ENCODE measurements at regions not wholly inside any gene's neighbourhood (a gene's known extent, or its start where the extent isn't known, plus 50 kb on each side); places are given as distances from the start of the nearest gene placed in this dataset.
A peak's percentile ranks its signal among the peaks of the same experiment; 100 is the strongest.

DNA sequence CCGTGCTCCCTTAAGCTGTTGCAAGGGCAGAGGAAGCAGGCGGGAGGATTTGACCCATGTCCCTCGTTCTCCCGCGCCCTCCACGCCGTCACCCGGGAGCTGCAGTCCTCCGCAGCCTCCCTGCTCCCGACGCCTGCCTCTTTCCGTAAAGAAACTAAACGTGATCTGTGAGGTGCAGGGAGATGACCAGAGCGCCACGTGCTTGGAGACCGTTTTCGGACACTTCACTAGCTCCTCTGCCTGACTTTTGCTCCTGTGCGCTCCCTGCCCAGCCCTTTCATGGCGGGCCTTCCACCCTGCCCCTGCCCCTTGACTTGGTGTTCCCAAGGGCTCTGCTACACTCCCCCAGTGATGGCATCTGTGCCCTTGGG, 171.2 kb downstream of the LSM5 start:
- Histone ChIP-seq H3K27ac (peak overlapping the region in 1 of 8 donors; percentile 14), H3K9me3 (no peaks in the 10 kb centered on the region), H3K4me1 (peaks cover 0 to 9% (median 0%) of the 10 kb centered on the region in 6 donors), H3K27me3 (replicated peaks in 1 of 7) (peaks cover 0 to 30% (median 0%) of the 10 kb centered on the region in 7 donors), H3K4me3 (peak overlapping the region in 2 of 8 donors; percentile 16 to 17), H3K36me3 (no peaks in the 10 kb centered on the region)
- 41 to 65% (median 50%) methylated on average over 13 to 19 of the region's 19 CpGs for WGBS, 5 donors
- intact Hi-C loops (cut with DNase I; ENCODE audit: low total_unique reads) = no loop called here
- no peak for DNase-seq
- no peak for TF ChIP-seq POLR2A (IDR thresholded peaks at IDR 0.05)
- TF ChIP-seq, protein P1, sequence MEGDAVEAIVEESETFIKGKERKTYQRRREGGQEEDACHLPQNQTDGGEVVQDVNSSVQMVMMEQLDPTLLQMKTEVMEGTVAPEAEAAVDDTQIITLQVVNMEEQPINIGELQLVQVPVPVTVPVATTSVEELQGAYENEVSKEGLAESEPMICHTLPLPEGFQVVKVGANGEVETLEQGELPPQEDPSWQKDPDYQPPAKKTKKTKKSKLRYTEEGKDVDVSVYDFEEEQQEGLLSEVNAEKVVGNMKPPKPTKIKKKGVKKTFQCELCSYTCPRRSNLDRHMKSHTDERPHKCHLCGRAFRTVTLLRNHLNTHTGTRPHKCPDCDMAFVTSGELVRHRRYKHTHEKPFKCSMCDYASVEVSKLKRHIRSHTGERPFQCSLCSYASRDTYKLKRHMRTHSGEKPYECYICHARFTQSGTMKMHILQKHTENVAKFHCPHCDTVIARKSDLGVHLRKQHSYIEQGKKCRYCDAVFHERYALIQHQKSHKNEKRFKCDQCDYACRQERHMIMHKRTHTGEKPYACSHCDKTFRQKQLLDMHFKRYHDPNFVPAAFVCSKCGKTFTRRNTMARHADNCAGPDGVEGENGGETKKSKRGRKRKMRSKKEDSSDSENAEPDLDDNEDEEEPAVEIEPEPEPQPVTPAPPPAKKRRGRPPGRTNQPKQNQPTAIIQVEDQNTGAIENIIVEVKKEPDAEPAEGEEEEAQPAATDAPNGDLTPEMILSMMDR (IDR thresholded peaks at IDR 0.05 in 8 of 11, conservative IDR thresholded peaks at IDR 0.05 in 3 of 11) = no peak
- no peak for TF ChIP-seq POLR2AphosphoS5 (IDR thresholded peaks at IDR 0.05)

DNA sequence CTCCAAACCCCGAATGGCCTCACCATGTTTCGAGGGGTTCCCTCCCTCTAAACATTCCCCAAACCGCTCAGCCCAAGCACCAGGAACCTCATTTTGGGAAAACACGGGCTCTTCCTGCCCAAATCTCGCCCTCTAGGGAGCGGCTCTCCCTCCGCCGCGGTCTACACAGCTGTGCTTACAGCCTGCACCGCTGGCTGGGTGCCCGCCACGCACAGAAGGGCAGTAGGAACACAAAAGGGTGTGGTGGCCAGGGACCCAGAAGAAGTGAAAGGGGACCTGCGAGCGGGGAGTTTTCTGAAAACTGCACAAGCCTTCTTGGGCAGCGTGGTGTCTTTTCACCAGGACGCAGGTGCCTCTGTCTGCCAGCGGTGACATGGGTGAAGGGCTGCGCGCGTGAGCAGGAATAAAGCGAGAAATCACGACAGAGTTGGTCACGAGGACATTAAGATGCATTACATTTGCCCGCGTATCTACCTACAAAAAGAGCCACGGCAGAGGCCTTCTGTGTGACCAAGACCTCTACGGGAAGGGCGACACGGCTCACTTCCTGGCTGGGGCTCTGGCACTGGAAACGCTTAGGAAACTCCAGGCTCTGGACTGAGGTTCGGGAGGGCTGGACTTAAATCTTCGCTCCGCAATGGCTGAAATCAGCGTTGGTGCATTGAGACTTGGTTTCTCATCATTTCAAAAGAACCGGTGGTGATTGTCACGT, 171.7 kb downstream of the LSM5 start:
- Histone ChIP-seq H3K27me3 (replicated peaks in 1 of 7) (peaks cover 0 to 30% (median 0%) of the 10 kb centered on the region in 7 donors), H3K9me3 (no peaks in the 10 kb centered on the region), H3K4me3 (peak overlapping the region in 2 of 8 donors; percentile 16 to 17), H3K27ac (peak overlapping the region in 1 of 8 donors; percentile 14), H3K36me3 (no peaks in the 10 kb centered on the region), H3K4me1 (peaks cover 0 to 9% (median 0%) of the 10 kb centered on the region in 6 donors)
- intact Hi-C loops (cut with DNase I; ENCODE audit: low total_unique reads) = no loop called here
- peak; percentile 76 for DNase-seq
- WGBS, 5 donors = 28 to 53% (median 36%) methylated on average over 36 of the region's 36 CpGs
- TF ChIP-seq POLR2AphosphoS5 (IDR thresholded peaks at IDR 0.05) (no peak), POLR2A (IDR thresholded peaks at IDR 0.05) (no peak)
- TF ChIP-seq, protein P1 (IDR thresholded peaks at IDR 0.05 in 8 of 11, conservative IDR thresholded peaks at IDR 0.05 in 3 of 11) = no peak

DNA sequence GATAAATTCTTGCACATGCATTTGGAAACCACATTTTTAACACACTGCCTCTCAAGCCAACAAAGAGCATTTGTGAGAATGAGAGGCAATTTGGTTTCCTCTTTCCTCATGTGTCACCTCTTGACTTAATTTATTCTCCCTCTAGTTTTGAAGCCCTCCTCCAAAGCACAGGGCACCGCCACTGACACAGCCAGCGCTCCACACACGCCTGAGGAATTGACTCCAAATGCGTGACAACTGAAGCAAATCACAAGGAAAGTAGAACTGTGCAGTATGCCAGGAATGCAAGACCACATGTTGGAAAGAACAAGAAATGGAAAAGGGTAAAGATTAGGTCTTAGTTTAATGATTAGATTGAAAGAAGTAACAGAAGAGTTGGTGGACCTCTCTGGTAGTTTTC, 173.3 kb downstream of the LSM5 start:
- no peak for DNase-seq
- Histone ChIP-seq H3K36me3 (no peaks in the 10 kb centered on the region), H3K4me3 (no peak overlapping the region), H3K9me3 (no peaks in the 10 kb centered on the region), H3K27me3 (replicated peaks in 1 of 7) (peaks cover 0 to 30% (median 0%) of the 10 kb centered on the region in 7 donors), H3K27ac (no peak overlapping the region), H3K4me1 (peaks cover 0 to 9% (median 0%) of the 10 kb centered on the region in 6 donors)
- TF ChIP-seq, protein P1 (IDR thresholded peaks at IDR 0.05 in 8 of 11, conservative IDR thresholded peaks at IDR 0.05 in 3 of 11) = no peak
- no peak for TF ChIP-seq POLR2A (IDR thresholded peaks at IDR 0.05)
- 25 to 51% (median 35%) methylated on average over 4 of the region's 4 CpGs for WGBS, 5 donors
- intact Hi-C loops (cut with DNase I; ENCODE audit: low total_unique reads) = no loop called here

DNA sequence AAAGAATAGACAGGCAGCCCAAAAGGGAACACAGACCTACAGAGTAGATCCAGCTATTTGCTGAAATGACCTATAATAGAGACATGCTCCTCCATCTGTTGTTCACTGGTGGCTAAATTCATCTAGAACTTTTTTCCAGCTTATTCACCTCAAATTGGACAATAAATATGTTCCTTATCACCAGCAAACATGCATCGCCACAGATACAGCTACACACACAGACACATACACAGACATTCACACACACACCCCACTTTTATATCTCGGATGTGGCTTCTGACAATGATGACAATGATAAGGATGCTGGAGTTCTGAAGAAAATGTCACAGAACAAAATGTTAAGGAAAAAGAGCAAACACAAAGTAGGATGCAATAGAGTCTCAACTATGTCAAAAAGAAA, 175.4 kb downstream of the LSM5 start:
- Histone ChIP-seq H3K36me3 (no peaks in the 10 kb centered on the region), H3K9me3 (no peaks in the 10 kb centered on the region), H3K27me3 (replicated peaks in 1 of 7) (peaks cover 0 to 26% (median 0%) of the 10 kb centered on the region in 7 donors), H3K4me1 (peaks cover 0 to 9% (median 0%) of the 10 kb centered on the region in 6 donors), H3K4me3 (no peak overlapping the region), H3K27ac (no peak overlapping the region)
- 81 to 90% (median 85%) methylated on average over 2 of the region's 2 CpGs for WGBS, 5 donors
- intact Hi-C loops (cut with DNase I; ENCODE audit: low total_unique reads) = no loop called here
- DNase-seq = no peak
- TF ChIP-seq POLR2AphosphoS5 (IDR thresholded peaks at IDR 0.05) = no peak

Measured in spleen (tissue), 11 donors.